GM12878 (cell line): ENCODE measurements at regions not wholly inside any gene's neighbourhood (a gene's known extent, or its start where the extent isn't known, plus 50 kb on each side); places are given as distances from the start of the nearest gene placed in this dataset.

ENCODE experiments used
- ATAC-seq: fragments of 200-7000 bp; cut with Tn5 transposase; 3 replicates; pipeline ENCODE4 v1.9.1; 2020; ENCODE audit warnings: mild to moderate bottlenecking, moderate library complexity
- BruUV-seq: library from RNA; stranded (reverse); fragments of 400-500 nt; replicated peaks from 2 replicates; lab custom pipeline; 2021; lab: Mats Ljungman, UMichigan
- CTCF ChIA-PET: fragments of 300-600 bp; sonication (Branson Sonifier 250); formaldehyde crosslinking; extraction: SDS; loops from one replicate; lab custom pipeline; 2021; ENCODE audit warnings: inconsistent platforms; lab: Yijun Ruan, JAX
- POLR2A ChIA-PET: fragments of 350-600 bp; formaldehyde crosslinking; extraction: SDS; loops from one replicate; lab custom pipeline; 2021; ENCODE audit warnings: inconsistent platforms; lab: Charles Lee
- RAD21 ChIA-PET: fragments of 300-600 bp; sonication (Branson Sonifier 250); formaldehyde crosslinking; loops from one replicate; lab custom pipeline; 2023; ENCODE audit warnings: antibody characterized with exemption; ENCODE audit not compliant: unreplicated experiment; lab: Charles Lee
- SMC1A ChIA-PET: fragments of 300-600 bp; sonication (Branson Sonifier 250); formaldehyde crosslinking; loops from one replicate; lab custom pipeline; 2023; ENCODE audit not compliant: unreplicated experiment, uncharacterized antibody; lab: Charles Lee
- DNase-seq: peaks from one replicate; pipeline ENCODE4 v3.0.0-alpha.2; 2011; ENCODE audit warnings: low read depth, low spot score
- FAIRE-seq: peaks from 3 replicates; lab custom pipeline; 2011; peaks lifted over from hg19 to GRCh38; lab: Jason Lieb, UNC
- H2AFZ ChIP-seq: 2 replicates; pipeline ENCODE4 v1.6.0; 2011; ENCODE audit warnings: low read depth, low read length, control low read depth; ENCODE audit not compliant: control insufficient read depth
- H3K27ac ChIP-seq: 2 replicates; pipeline ENCODE4 v1.5.1; 2011; ENCODE audit warnings: control low read depth; ENCODE audit not compliant: control insufficient read depth, insufficient read depth
- H3K27me3 ChIP-seq, 2 experiments: replicated peaks in 1 of 2; 2 replicates each; pipeline versions ENCODE4 v1.6.0 to v1.6.1; 2011; ENCODE audit warnings: low read length in 1 of 2; ENCODE audit not compliant: control insufficient read depth in 2 of 2, insufficient read depth in 2 of 2
- H3K36me3 ChIP-seq, 2 experiments: 2 replicates each; pipeline ENCODE4 v1.5.1; 2011; ENCODE audit warnings: low read length in 1 of 2; ENCODE audit not compliant: control insufficient read depth in 2 of 2, insufficient read depth in 2 of 2
- H3K4me1 ChIP-seq: 2 replicates; pipeline ENCODE4 v1.6.1; 2011; ENCODE audit warnings: mild to moderate bottlenecking, low read length, moderate library complexity, mixed read lengths; ENCODE audit not compliant: control insufficient read depth, insufficient read depth
- H3K4me2 ChIP-seq: 2 replicates; pipeline ENCODE4 v1.6.0; 2011; ENCODE audit warnings: control low read depth; ENCODE audit not compliant: control insufficient read depth, insufficient read depth
- H3K4me3 ChIP-seq: fragments of 200-600 bp; sonication (generic); 2 replicates; pipeline ENCODE4 v1.5.1; 2016
- H3K79me2 ChIP-seq: 2 replicates; pipeline ENCODE4 v1.6.0; 2011; ENCODE audit warnings: low read length; ENCODE audit not compliant: control insufficient read depth, insufficient read depth
- H3K9ac ChIP-seq: 2 replicates; pipeline ENCODE4 v1.8.0; 2011; ENCODE audit warnings: low read length, control low read depth, mixed read lengths; ENCODE audit not compliant: control insufficient read depth, insufficient read depth
- H3K9me3 ChIP-seq: replicated peaks from 3 replicates; pipeline ENCODE4 v1.5.1; 2011; ENCODE audit warnings: mild to moderate bottlenecking, low read length; ENCODE audit not compliant: control insufficient read depth, insufficient read depth
- H4K20me1 ChIP-seq: 2 replicates; pipeline ENCODE4 v1.6.0; 2011; ENCODE audit not compliant: control insufficient read depth, insufficient read depth
- ATF7 ChIP-seq: fragments of 450-650 bp; IDR thresholded peaks from 2 replicates; pipeline ENCODE4 v1.6.1; 2016; ENCODE audit warnings: low read depth, mild to moderate bottlenecking
- CHD4 ChIP-seq: fragments of 200-600 bp; sonication (generic); IDR thresholded peaks from 2 replicates; pipeline ENCODE4 v1.6.1; 2016; ENCODE audit warnings: mild to moderate bottlenecking
- EGR1 ChIP-seq, 2 experiments: IDR thresholded peaks; 1 replicate in 1 of 2; 2 replicates in 1 of 2; pipeline ENCODE4 v1.6.1; 2011 to 2012; ENCODE audit warnings: low read depth in 2 of 2, low read length in 2 of 2, borderline replicate concordance in 1 of 2, mild to moderate bottlenecking in 1 of 2, moderate library complexity in 1 of 2
- FOXK2 ChIP-seq: fragments of 450-650 bp; IDR thresholded peaks from 2 replicates; pipeline ENCODE4 v1.6.1; 2017; ENCODE audit warnings: mild to moderate bottlenecking, moderate library complexity
- IKZF2 ChIP-seq, 2 experiments: fragments of 450-650 bp; IDR thresholded peaks; 2 replicates each; pipeline ENCODE4 v1.6.1; 2017; ENCODE audit warnings: mild to moderate bottlenecking in 2 of 2, moderate library complexity in 2 of 2
- KAT2A ChIP-seq: conservative IDR thresholded peaks from 2 replicates; pipeline ENCODE4 v1.6.1; 2011; ENCODE audit warnings: low read depth, low read length; ENCODE audit not compliant: control insufficient read depth
- MEF2A ChIP-seq: IDR thresholded peaks from 2 replicates; pipeline ENCODE4 v1.6.1; 2011; ENCODE audit warnings: low read depth, mild to moderate bottlenecking, low read length, moderate library complexity; ENCODE audit not compliant: insufficient read depth
- POLR2AphosphoS2 ChIP-seq: IDR thresholded peaks from 2 replicates; pipeline ENCODE4 v1.6.1; 2011; ENCODE audit warnings: low read depth, mild to moderate bottlenecking, low read length, improper control_type of control experiment, moderate library complexity
- SP1 ChIP-seq: IDR thresholded peaks from one replicate; pipeline ENCODE4 v1.6.1; 2011; ENCODE audit warnings: low read depth, low read length
- TBL1XR1 ChIP-seq: IDR thresholded peaks from 2 replicates; pipeline ENCODE4 v1.6.1; 2012; ENCODE audit warnings: low read depth, low read length, improper control_type of control experiment
- WGBS: methylation state at CpG from one replicate; pipeline ENCODE4 v1.1.6; 2016; ENCODE audit warnings: low lambda C conversion rate; ENCODE audit not compliant: insufficient replicate concordance, insufficient coverage; ENCODE audit errors: missing lambda C conversion rate; 5-methylcytosine and 5-hydroxymethylcytosine counted together
- in situ Hi-C: fragments of 300-500 bp; cut with MboI; formaldehyde crosslinking; loops from 9 replicates; pipeline ENCODE4 v1.14.3; 2018; ENCODE audit warnings: mixed read lengths
- intact Hi-C: fragments of 100-400 bp; cut with micrococcal nuclease; formaldehyde crosslinking; loops from one replicate; pipeline ENCODE4 v1.14.2; 2022; ENCODE audit not compliant: unreplicated experiment
- TF ChIP-seq, protein P1 (sequence below): fragments of 450-650 bp; conservative IDR thresholded peaks from 2 replicates; pipeline ENCODE4 v1.6.1; 2017; ENCODE audit warnings: mild to moderate bottlenecking, moderate library complexity
- TF ChIP-seq, protein P2 (sequence below): fragments of 150-350 bp; IDR thresholded peaks from 2 replicates; pipeline ENCODE4 v1.6.1; 2016; ENCODE audit warnings: low read depth, low read length
- TF ChIP-seq, protein P3 (sequence below): fragments of 450-650 bp; IDR thresholded peaks from 2 replicates; pipeline ENCODE4 v1.6.1; 2017; ENCODE audit warnings: mild to moderate bottlenecking
- TF ChIP-seq, protein P4 (sequence below), 3 experiments: IDR thresholded peaks in 2 of 3; conservative IDR thresholded peaks in 1 of 3; 2 replicates each; pipeline ENCODE4 v1.5.1; 2011; ENCODE audit warnings: low read depth in 3 of 3, low read length in 3 of 3, mild to moderate bottlenecking in 3 of 3, control low read depth in 2 of 3, moderate library complexity in 2 of 3, inconsistent platforms in 1 of 3, mixed read lengths in 1 of 3; ENCODE audit not compliant: control insufficient read depth in 2 of 3, insufficient read depth in 1 of 3; ENCODE audit errors: extremely low read depth in 1 of 3

DNA sequence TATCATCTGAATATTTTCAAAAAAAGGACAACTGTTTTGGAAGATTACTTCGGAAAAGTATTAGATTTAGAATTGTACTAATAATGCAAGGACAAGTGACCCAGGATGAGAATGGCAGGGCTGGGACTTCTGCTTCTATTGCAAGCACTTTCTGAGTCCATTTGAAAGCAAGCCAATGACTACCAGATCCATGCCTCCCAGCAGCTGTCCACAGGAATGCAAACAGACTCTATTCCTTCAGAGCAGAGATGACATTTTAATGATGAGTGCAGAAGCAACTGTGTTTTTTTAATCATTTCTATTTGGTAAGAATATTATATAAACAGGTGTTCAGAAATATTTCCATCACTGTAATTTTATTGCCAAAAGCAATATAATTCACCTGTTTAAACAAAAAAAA is 456.7 kb downstream of the SOX11 start:
- ChIA-PET RAD21 (no interaction called here), CTCF (no interaction called here), SMC1A (interaction anchor here (0.8 kb wide), 1 partner anchor 22 kb away, joined by 3 read pairs; no protein-coding TSS in a partner anchor), POLR2A (no interaction called here)
- ATAC-seq (no peak), FAIRE-seq (no peak), DNase-seq (no peak)
- no peak overlapping the region for H3K4me2 ChIP-seq
- no peaks in the 10 kb centered on the region for H3K79me2 ChIP-seq
- H4K20me1 ChIP-seq: no peaks in the 10 kb centered on the region
- intact Hi-C loops: no loop called here
- no peaks in the 10 kb centered on the region for H3K36me3 ChIP-seq
- no peak overlapping the region for H3K4me3 ChIP-seq
- H3K27me3 ChIP-seq: no peaks in the 10 kb centered on the region
- peaks cover 1% of the 10 kb centered on the region; the same call in 1 of the 3 replicates for H3K9me3 ChIP-seq
- no peaks in the 10 kb centered on the region for H3K4me1 ChIP-seq
- in situ Hi-C loops: no loop called here
- H2AFZ ChIP-seq: no peak overlapping the region
- no TSS peak for BruUV-seq
- WGBS: 35% methylated on average over 1 of the region's 1 CpG
- H3K27ac ChIP-seq: no peak overlapping the region
- H3K9ac ChIP-seq: no peak overlapping the region
- TF ChIP-seq KAT2A (no peak), EGR1 (IDR thresholded peaks at IDR 0.05; ENCODE audit: borderline replicate concordance in 1 of 2, low read depth in 2 of 2, low read length in 2 of 2) (no peak), CHD4 (no peak), FOXK2 (no peak), POLR2AphosphoS2 (no peak), SP1 (no peak), IKZF2 (IDR thresholded peaks at IDR 0.05) (no peak), ATF7 (no peak), TBL1XR1 (no peak), MEF2A (no peak)
- TF ChIP-seq, protein P1, sequence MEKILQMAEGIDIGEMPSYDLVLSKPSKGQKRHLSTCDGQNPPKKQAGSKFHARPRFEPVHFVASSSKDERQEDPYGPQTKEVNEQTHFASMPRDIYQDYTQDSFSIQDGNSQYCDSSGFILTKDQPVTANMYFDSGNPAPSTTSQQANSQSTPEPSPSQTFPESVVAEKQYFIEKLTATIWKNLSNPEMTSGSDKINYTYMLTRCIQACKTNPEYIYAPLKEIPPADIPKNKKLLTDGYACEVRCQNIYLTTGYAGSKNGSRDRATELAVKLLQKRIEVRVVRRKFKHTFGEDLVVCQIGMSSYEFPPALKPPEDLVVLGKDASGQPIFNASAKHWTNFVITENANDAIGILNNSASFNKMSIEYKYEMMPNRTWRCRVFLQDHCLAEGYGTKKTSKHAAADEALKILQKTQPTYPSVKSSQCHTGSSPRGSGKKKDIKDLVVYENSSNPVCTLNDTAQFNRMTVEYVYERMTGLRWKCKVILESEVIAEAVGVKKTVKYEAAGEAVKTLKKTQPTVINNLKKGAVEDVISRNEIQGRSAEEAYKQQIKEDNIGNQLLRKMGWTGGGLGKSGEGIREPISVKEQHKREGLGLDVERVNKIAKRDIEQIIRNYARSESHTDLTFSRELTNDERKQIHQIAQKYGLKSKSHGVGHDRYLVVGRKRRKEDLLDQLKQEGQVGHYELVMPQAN: no peak
- TF ChIP-seq, protein P2, sequence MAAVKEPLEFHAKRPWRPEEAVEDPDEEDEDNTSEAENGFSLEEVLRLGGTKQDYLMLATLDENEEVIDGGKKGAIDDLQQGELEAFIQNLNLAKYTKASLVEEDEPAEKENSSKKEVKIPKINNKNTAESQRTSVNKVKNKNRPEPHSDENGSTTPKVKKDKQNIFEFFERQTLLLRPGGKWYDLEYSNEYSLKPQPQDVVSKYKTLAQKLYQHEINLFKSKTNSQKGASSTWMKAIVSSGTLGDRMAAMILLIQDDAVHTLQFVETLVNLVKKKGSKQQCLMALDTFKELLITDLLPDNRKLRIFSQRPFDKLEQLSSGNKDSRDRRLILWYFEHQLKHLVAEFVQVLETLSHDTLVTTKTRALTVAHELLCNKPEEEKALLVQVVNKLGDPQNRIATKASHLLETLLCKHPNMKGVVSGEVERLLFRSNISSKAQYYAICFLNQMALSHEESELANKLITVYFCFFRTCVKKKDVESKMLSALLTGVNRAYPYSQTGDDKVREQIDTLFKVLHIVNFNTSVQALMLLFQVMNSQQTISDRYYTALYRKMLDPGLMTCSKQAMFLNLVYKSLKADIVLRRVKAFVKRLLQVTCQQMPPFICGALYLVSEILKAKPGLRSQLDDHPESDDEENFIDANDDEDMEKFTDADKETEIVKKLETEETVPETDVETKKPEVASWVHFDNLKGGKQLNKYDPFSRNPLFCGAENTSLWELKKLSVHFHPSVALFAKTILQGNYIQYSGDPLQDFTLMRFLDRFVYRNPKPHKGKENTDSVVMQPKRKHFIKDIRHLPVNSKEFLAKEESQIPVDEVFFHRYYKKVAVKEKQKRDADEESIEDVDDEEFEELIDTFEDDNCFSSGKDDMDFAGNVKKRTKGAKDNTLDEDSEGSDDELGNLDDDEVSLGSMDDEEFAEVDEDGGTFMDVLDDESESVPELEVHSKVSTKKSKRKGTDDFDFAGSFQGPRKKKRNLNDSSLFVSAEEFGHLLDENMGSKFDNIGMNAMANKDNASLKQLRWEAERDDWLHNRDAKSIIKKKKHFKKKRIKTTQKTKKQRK: no peak
- TF ChIP-seq, protein P3, sequence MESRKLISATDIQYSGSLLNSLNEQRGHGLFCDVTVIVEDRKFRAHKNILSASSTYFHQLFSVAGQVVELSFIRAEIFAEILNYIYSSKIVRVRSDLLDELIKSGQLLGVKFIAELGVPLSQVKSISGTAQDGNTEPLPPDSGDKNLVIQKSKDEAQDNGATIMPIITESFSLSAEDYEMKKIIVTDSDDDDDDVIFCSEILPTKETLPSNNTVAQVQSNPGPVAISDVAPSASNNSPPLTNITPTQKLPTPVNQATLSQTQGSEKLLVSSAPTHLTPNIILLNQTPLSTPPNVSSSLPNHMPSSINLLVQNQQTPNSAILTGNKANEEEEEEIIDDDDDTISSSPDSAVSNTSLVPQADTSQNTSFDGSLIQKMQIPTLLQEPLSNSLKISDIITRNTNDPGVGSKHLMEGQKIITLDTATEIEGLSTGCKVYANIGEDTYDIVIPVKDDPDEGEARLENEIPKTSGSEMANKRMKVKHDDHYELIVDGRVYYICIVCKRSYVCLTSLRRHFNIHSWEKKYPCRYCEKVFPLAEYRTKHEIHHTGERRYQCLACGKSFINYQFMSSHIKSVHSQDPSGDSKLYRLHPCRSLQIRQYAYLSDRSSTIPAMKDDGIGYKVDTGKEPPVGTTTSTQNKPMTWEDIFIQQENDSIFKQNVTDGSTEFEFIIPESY: no peak
- TF ChIP-seq, protein P4, sequence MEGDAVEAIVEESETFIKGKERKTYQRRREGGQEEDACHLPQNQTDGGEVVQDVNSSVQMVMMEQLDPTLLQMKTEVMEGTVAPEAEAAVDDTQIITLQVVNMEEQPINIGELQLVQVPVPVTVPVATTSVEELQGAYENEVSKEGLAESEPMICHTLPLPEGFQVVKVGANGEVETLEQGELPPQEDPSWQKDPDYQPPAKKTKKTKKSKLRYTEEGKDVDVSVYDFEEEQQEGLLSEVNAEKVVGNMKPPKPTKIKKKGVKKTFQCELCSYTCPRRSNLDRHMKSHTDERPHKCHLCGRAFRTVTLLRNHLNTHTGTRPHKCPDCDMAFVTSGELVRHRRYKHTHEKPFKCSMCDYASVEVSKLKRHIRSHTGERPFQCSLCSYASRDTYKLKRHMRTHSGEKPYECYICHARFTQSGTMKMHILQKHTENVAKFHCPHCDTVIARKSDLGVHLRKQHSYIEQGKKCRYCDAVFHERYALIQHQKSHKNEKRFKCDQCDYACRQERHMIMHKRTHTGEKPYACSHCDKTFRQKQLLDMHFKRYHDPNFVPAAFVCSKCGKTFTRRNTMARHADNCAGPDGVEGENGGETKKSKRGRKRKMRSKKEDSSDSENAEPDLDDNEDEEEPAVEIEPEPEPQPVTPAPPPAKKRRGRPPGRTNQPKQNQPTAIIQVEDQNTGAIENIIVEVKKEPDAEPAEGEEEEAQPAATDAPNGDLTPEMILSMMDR (IDR thresholded peaks at IDR 0.05 in 2 of 3, conservative IDR thresholded peaks at IDR 0.05 in 1 of 3; ENCODE audit: control insufficient read depth in 2 of 3, extremely low read depth in 1 of 3, insufficient read depth in 1 of 3, low read depth in 3 of 3, low read length in 3 of 3): no peak
